ENCODE measurements at regions not wholly inside any gene's neighbourhood (a gene's known extent, or its start where the extent isn't known, plus 50 kb on each side); places are given as distances from the start of the nearest gene placed in this dataset.

- DNase-seq (ENCODE audit: low read depth in 1 of 2, low spot score in 2 of 2): no peak
- Histone ChIP-seq H3K27me3 (replicated peaks) (no peaks in the 10 kb centered on the region), H3K9me3 (replicated peaks) (no peaks in the 10 kb centered on the region), H3K4me1 (replicated peaks) (no peaks in the 10 kb centered on the region), H3K36me3 (no peaks in the 10 kb centered on the region), H3K27ac (no peak overlapping the region), H3K4me3 (no peak overlapping the region)
These were observed 63.7 kb upstream of the CAMK2D start for GRCh38 chr4:113825272-113825671.

- no peak for DNase-seq (ENCODE audit: low read depth in 1 of 2, low spot score in 2 of 2)
- no peak overlapping the region for H3K4me3 ChIP-seq
- H3K9me3 ChIP-seq (replicated peaks): no peaks in the 10 kb centered on the region
These were observed 62.9 kb upstream of the CAMK2D start for GRCh38 chr4:113824396-113824795.

GRCh38 chr4:113823291-113823659 lies 61.7 kb upstream of the CAMK2D start:
- H3K4me1 ChIP-seq (replicated peaks): no peaks in the 10 kb centered on the region
- H3K4me3 ChIP-seq: no peak overlapping the region
- no peak overlapping the region for H3K27ac ChIP-seq
- no peaks in the 10 kb centered on the region for H3K9me3 ChIP-seq (replicated peaks)
- H3K27me3 ChIP-seq (replicated peaks): no peaks in the 10 kb centered on the region
- no peaks in the 10 kb centered on the region for H3K36me3 ChIP-seq
- no peak for DNase-seq (ENCODE audit: low read depth in 1 of 2, low spot score in 2 of 2)

More at GRCh38 chr4:113824396-113824795, 62.9 kb upstream of the CAMK2D start:
- H3K27ac ChIP-seq: no peak overlapping the region
- H3K27me3 ChIP-seq (replicated peaks): no peaks in the 10 kb centered on the region
- no peaks in the 10 kb centered on the region for H3K4me1 ChIP-seq (replicated peaks)
- H3K36me3 ChIP-seq: no peaks in the 10 kb centered on the region

GRCh38 chr4:113822555-113823290 lies 61.2 kb upstream of the CAMK2D start:
- H3K4me1 ChIP-seq (replicated peaks): no peaks in the 10 kb centered on the region
- DNase-seq (ENCODE audit: low read depth in 1 of 2, low spot score in 2 of 2): no peak
- no peak overlapping the region for H3K27ac ChIP-seq
- H3K36me3 ChIP-seq: no peaks in the 10 kb centered on the region
- H3K9me3 ChIP-seq (replicated peaks): no peaks in the 10 kb centered on the region
- H3K27me3 ChIP-seq (replicated peaks): no peaks in the 10 kb centered on the region
- no peak overlapping the region for H3K4me3 ChIP-seq

DNA sequence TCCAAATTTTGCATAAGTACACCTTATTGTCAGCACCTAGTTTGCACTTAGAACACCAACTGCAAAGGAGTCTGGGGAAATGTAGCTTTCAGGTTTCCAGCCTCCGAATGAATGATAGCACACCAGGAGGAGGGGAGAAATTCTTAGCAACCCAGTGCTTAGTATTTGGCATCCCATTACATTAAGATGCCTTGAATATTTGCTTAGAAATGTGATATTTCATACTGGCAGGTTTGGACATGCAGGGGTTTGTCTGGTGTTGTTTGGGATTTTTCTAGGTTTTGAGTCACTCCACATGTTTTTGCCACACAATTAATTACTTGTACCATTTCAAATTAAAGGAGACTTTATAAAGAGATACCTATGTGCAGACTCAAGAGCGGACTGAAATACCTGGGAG lies 60.3 kb upstream of the CAMK2D start:
- Histone ChIP-seq H3K4me3 (no peak overlapping the region), H3K27ac (no peak overlapping the region), H3K27me3 (replicated peaks) (no peaks in the 10 kb centered on the region), H3K4me1 (replicated peaks) (no peaks in the 10 kb centered on the region), H3K36me3 (no peaks in the 10 kb centered on the region), H3K9me3 (replicated peaks) (no peaks in the 10 kb centered on the region)
- no peak for DNase-seq (ENCODE audit: low read depth in 1 of 2, low spot score in 2 of 2)

GRCh38 chr4:113820108-113820507 lies 58.6 kb upstream of the CAMK2D start:
- no peak for DNase-seq (ENCODE audit: low read depth in 1 of 2, low spot score in 2 of 2)
- Histone ChIP-seq H3K4me1 (replicated peaks) (no peaks in the 10 kb centered on the region), H3K27me3 (replicated peaks) (no peaks in the 10 kb centered on the region), H3K4me3 (no peak overlapping the region), H3K36me3 (no peaks in the 10 kb centered on the region), H3K27ac (no peak overlapping the region), H3K9me3 (replicated peaks) (no peaks in the 10 kb centered on the region)

DNA sequence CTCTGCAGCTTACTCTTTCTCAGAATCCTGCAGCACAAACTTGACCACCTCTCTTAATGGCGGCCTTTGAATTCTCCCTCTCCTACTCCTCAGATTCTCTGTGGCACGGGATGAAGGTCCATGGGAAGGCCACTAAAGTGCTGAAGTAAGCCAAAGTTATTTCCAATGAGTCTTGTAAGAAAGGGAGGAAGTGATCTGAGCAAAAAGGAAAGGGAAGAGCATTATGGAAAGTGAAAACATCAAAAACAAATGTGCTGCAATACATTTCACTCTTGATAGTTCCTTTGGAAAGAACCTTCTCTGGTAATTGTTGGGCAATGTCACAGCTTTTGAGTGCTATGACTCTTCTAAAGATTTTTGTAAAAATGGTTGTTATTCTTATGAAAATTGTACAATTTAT lies 54.3 kb upstream of the CAMK2D start:
- DNase-seq (ENCODE audit: low read depth in 1 of 2, low spot score in 2 of 2): no peak
- no peaks in the 10 kb centered on the region for H3K4me1 ChIP-seq (replicated peaks)
- H3K9me3 ChIP-seq (replicated peaks): no peaks in the 10 kb centered on the region
- no peaks in the 10 kb centered on the region for H3K36me3 ChIP-seq
- H3K27ac ChIP-seq: no peak overlapping the region
- no peak overlapping the region for H3K4me3 ChIP-seq
- H3K27me3 ChIP-seq (replicated peaks): no peaks in the 10 kb centered on the region

DNA sequence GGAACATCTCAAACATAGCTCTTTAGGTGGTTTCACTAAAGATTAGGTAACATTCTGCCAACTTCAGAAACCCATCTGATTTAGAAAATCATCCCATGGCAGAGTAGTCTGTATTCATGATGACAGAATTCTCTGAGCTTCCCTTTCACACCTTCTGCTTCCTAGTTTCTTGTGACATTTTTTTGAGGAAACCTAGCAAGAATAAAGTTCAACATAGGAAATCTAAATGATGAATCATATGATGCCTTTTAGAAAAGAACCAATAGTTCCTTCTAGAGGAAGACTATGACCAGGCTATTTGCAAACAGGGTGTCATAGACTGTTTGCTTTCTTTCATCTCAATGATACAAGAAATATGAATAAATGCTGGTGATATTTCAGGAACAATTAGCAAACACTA lies 49.8 kb upstream of the CAMK2D start:
- H3K36me3 ChIP-seq: no peaks in the 10 kb centered on the region
- DNase-seq (ENCODE audit: low read depth in 1 of 2, low spot score in 2 of 2): no peak
- no peaks in the 10 kb centered on the region for H3K9me3 ChIP-seq (replicated peaks)
- no peaks in the 10 kb centered on the region for H3K4me1 ChIP-seq (replicated peaks)
- no peak overlapping the region for H3K4me3 ChIP-seq
- no peak overlapping the region for H3K27ac ChIP-seq
- no peaks in the 10 kb centered on the region for H3K27me3 ChIP-seq (replicated peaks)
